GM23338 (cell line): ENCODE measurements at regions not wholly inside any gene's neighbourhood (a gene's known extent, or its start where the extent isn't known, plus 50 kb on each side); places are given as distances from the start of the nearest gene placed in this dataset.

ENCODE experiments used
- CREB1 ChIP-seq: fragments of 250-450 bp; sonication (Bioruptor Pico); IDR thresholded peaks from 2 replicates; pipeline ENCODE4 v1.5.0; 2020; ENCODE audit warnings: low read depth, mild to moderate bottlenecking, moderate library complexity
- CTCF ChIP-seq, 2 experiments: fragments of 200-600 bp in 1 of 2; sonication (generic) in 1 of 2; conservative IDR thresholded peaks; 2 replicates each; pipeline versions ENCODE4 v1.5.1 to v1.6.1; 2016 to 2017; ENCODE audit warnings: antibody characterized with exemption in 2 of 2, low read depth in 2 of 2, mild to moderate bottlenecking in 2 of 2, moderate library complexity in 1 of 2
- EZH2 ChIP-seq: fragments of 200-600 bp; sonication (generic); IDR thresholded peaks from one replicate; pipeline ENCODE4 v1.8.0; 2017; ENCODE audit warnings: antibody characterized with exemption, mild to moderate bottlenecking, low read depth; ENCODE audit not compliant: unreplicated experiment
- EZH2phosphoT487 ChIP-seq: fragments of 200-600 bp; sonication (generic); IDR thresholded peaks from one replicate; pipeline ENCODE4 v1.8.1; 2018; ENCODE audit warnings: antibody characterized with exemption; ENCODE audit not compliant: unreplicated experiment
- JUNB ChIP-seq: IDR thresholded peaks from one replicate; pipeline ENCODE4 v1.6.1; 2016; ENCODE audit warnings: antibody characterized with exemption; ENCODE audit not compliant: unreplicated experiment
- NANOG ChIP-seq: IDR thresholded peaks from 2 replicates; pipeline ENCODE4 v1.6.1; 2016; ENCODE audit warnings: antibody characterized with exemption, borderline replicate concordance
- POLR2AphosphoS5 ChIP-seq: IDR thresholded peaks from 2 replicates; pipeline ENCODE4 v1.6.1; 2016; ENCODE audit warnings: antibody characterized with exemption, low read depth
- REST ChIP-seq: IDR thresholded peaks from one replicate; pipeline ENCODE4 v1.6.1; 2018; ENCODE audit warnings: antibody characterized with exemption; ENCODE audit not compliant: unreplicated experiment
- STAT1 ChIP-seq: IDR thresholded peaks from one replicate; pipeline ENCODE4 v1.6.1; 2016; ENCODE audit warnings: antibody characterized with exemption; ENCODE audit not compliant: unreplicated experiment
- ZNF114 ChIP-seq: fragments of 250-450 bp; sonication (Bioruptor Pico); IDR thresholded peaks from 2 replicates; pipeline ENCODE4 v1.5.0; 2020; ENCODE audit warnings: mild to moderate bottlenecking, moderate library complexity
- TF ChIP-seq, protein P1 (sequence below): IDR thresholded peaks from 2 replicates; pipeline ENCODE4 v1.6.1; 2016; ENCODE audit warnings: antibody characterized with exemption

- no peak for TF ChIP-seq CTCF (conservative IDR thresholded peaks at IDR 0.05; ENCODE audit: low read depth in 2 of 2)
- no peak for TF ChIP-seq EZH2
- no peak for TF ChIP-seq POLR2AphosphoS5
- TF ChIP-seq REST: no peak
- TF ChIP-seq, protein P1, sequence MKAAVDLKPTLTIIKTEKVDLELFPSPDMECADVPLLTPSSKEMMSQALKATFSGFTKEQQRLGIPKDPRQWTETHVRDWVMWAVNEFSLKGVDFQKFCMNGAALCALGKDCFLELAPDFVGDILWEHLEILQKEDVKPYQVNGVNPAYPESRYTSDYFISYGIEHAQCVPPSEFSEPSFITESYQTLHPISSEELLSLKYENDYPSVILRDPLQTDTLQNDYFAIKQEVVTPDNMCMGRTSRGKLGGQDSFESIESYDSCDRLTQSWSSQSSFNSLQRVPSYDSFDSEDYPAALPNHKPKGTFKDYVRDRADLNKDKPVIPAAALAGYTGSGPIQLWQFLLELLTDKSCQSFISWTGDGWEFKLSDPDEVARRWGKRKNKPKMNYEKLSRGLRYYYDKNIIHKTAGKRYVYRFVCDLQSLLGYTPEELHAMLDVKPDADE: no peak
- TF ChIP-seq EZH2phosphoT487: no peak
- TF ChIP-seq CREB1 (CRISPR knock-in tag): no peak
- no peak for TF ChIP-seq JUNB
- TF ChIP-seq ZNF114: no peak
- no peak for TF ChIP-seq STAT1
- TF ChIP-seq NANOG: no peak
Observed at GRCh38 chr2:74051504-74051903, 66.8 kb downstream of the TET3 start.
